AG10803 (cell line): ENCODE measurements at regions not wholly inside any gene's neighbourhood (a gene's known extent, or its start where the extent isn't known, plus 50 kb on each side); places are given as distances from the start of the nearest gene placed in this dataset.

Experiments
- DNase-seq: peaks from one replicate; pipeline ENCODE4 v3.0.0; 2010; ENCODE audit warnings: low read depth
- H3K4me3 ChIP-seq: 2 replicates; pipeline ENCODE4 v1.5.1; 2011; ENCODE audit warnings: mild to moderate bottlenecking, low read length, control low read depth
- CTCF ChIP-seq: conservative IDR thresholded peaks from 2 replicates; pipeline ENCODE4 v1.5.1; 2011; ENCODE audit warnings: mild to moderate bottlenecking, low read length, control low read depth, inconsistent platforms

GRCh38 chr10:111879969-111880368 lies 303.6 kb downstream of the GPAM start:
- no peak for DNase-seq
- TF ChIP-seq CTCF, result no peak
- H3K4me3 ChIP-seq, result no peak overlapping the region

- no peak for TF ChIP-seq CTCF
- DNase-seq, result no peak
- no peak overlapping the region for H3K4me3 ChIP-seq
These were observed 298.5 kb downstream of the GPAM start for GRCh38 chr10:111885046-111885445.

GRCh38 chr10:111885919-111886318 lies 297.6 kb downstream of the GPAM start:
- DNase-seq, result no peak
- no peak overlapping the region for H3K4me3 ChIP-seq
- TF ChIP-seq CTCF, result no peak

GRCh38 chr10:111887266-111887665 lies 296.3 kb downstream of the GPAM start:
- no peak for DNase-seq
- no peak for TF ChIP-seq CTCF
- no peak overlapping the region for H3K4me3 ChIP-seq

- TF ChIP-seq CTCF, result no peak
- H3K4me3 ChIP-seq, result no peak overlapping the region
These were observed 293.5 kb downstream of the GPAM start for GRCh38 chr10:111890046-111890445.

GRCh38 chr10:111916011-111916410 lies 267.6 kb downstream of the GPAM start:
- no peak for DNase-seq
- no peak for TF ChIP-seq CTCF
- no peak overlapping the region for H3K4me3 ChIP-seq

More at GRCh38 chr10:111890046-111890445, 293.5 kb downstream of the GPAM start:
- DNase-seq, result no peak

- H3K4me3 ChIP-seq, result no peak overlapping the region
- no peak for DNase-seq
- no peak for TF ChIP-seq CTCF
These were observed 261.7 kb downstream of the GPAM start for GRCh38 chr10:111921821-111922220.
